OCI-LY1 (cell line): ENCODE measurements at regions not wholly inside any gene's neighbourhood (a gene's known extent, or its start where the extent isn't known, plus 50 kb on each side); places are given as distances from the start of the nearest gene placed in this dataset.

Experiments
- H2AFZ ChIP-seq: fragments of 200-600 bp; sonication (generic), shearing (Covaris generic); 2 replicates; pipeline ENCODE4 v1.6.0; 2014; ENCODE audit warnings: antibody characterized with exemption, mild to moderate bottlenecking, low read length
- H3F3A ChIP-seq: fragments of 200-600 bp; sonication (generic), shearing (Covaris generic); 2 replicates; pipeline ENCODE4 v1.6.0; 2014; ENCODE audit warnings: mild to moderate bottlenecking, antibody characterized with exemption, low read length, moderate library complexity; ENCODE audit not compliant: insufficient read depth
- H3K27ac ChIP-seq: fragments of 200-600 bp; sonication (generic); 2 replicates; pipeline ENCODE4 v1.5.1; 2014; ENCODE audit warnings: low read length, mixed run types, mild to moderate bottlenecking, low read depth; ENCODE audit not compliant: poor library complexity, severe bottlenecking
- H3K27me3 ChIP-seq: fragments of 200-600 bp; sonication (generic); 2 replicates; pipeline ENCODE4 v1.6.0; 2014; ENCODE audit warnings: antibody characterized with exemption, mild to moderate bottlenecking, low read length, moderate library complexity; ENCODE audit not compliant: insufficient read depth
- H3K36me3 ChIP-seq: fragments of 200-600 bp; sonication (generic); 2 replicates; pipeline ENCODE4 v1.6.1; 2014; ENCODE audit warnings: mild to moderate bottlenecking, antibody characterized with exemption, low read length, moderate library complexity, mixed read lengths; ENCODE audit not compliant: insufficient read depth
- H3K4me1 ChIP-seq: fragments of 200-600 bp; sonication (generic); 2 replicates; pipeline ENCODE4 v1.5.1; 2014; ENCODE audit warnings: mild to moderate bottlenecking, low read length, moderate library complexity; ENCODE audit not compliant: insufficient read depth, severe bottlenecking
- H3K4me2 ChIP-seq: fragments of 200-600 bp; sonication (generic), shearing (Covaris generic); 2 replicates; pipeline ENCODE4 v1.6.1; 2014; ENCODE audit warnings: low read length
- H3K4me3 ChIP-seq: fragments of 200-600 bp; sonication (generic); 2 replicates; pipeline ENCODE4 v1.5.1; 2014; ENCODE audit warnings: low read length, low read depth, mild to moderate bottlenecking, mixed read lengths; ENCODE audit not compliant: poor library complexity, severe bottlenecking
- H3K79me2 ChIP-seq: fragments of 200-600 bp; shearing (Covaris generic); 2 replicates; pipeline ENCODE4 v1.6.1; 2016; ENCODE audit warnings: mixed run types, low read length, mixed read lengths; ENCODE audit not compliant: insufficient read depth
- H3K9ac ChIP-seq: fragments of 200-600 bp; sonication (generic), shearing (Covaris generic); 2 replicates; pipeline ENCODE4 v1.6.1; 2014; ENCODE audit warnings: mild to moderate bottlenecking, low read length, mixed read lengths
- H3K9me2 ChIP-seq: fragments of 200-600 bp; sonication (generic), shearing (Covaris generic); 2 replicates; pipeline ENCODE4 v1.6.1; 2014; ENCODE audit warnings: low read depth, mild to moderate bottlenecking, low read length, mixed read lengths
- H3K9me3 ChIP-seq: fragments of 200-600 bp; shearing (Covaris generic); 2 replicates; pipeline ENCODE4 v1.6.1; 2014; ENCODE audit warnings: low read length, mixed read lengths
- H4K20me1 ChIP-seq: fragments of 200-600 bp; sonication (generic), shearing (Covaris generic); 2 replicates; pipeline ENCODE4 v1.6.0; 2016; ENCODE audit warnings: mild to moderate bottlenecking, low read length; ENCODE audit not compliant: insufficient read depth
- EZH2 ChIP-seq: fragments of 200-600 bp; sonication (generic), shearing (Covaris generic); IDR thresholded peaks from 2 replicates; pipeline ENCODE4 v1.8.0; 2017; ENCODE audit warnings: borderline replicate concordance, mixed run types, mild to moderate bottlenecking, antibody characterized with exemption, low read length, moderate library complexity, mixed read lengths
- TF ChIP-seq, protein P1 (sequence below): fragments of 200-600 bp; sonication (generic), shearing (Covaris generic); IDR thresholded peaks from 2 replicates; pipeline ENCODE4 v1.5.1; 2017; ENCODE audit warnings: mild to moderate bottlenecking, antibody characterized with exemption, low read length, moderate library complexity, mixed read lengths

DNA sequence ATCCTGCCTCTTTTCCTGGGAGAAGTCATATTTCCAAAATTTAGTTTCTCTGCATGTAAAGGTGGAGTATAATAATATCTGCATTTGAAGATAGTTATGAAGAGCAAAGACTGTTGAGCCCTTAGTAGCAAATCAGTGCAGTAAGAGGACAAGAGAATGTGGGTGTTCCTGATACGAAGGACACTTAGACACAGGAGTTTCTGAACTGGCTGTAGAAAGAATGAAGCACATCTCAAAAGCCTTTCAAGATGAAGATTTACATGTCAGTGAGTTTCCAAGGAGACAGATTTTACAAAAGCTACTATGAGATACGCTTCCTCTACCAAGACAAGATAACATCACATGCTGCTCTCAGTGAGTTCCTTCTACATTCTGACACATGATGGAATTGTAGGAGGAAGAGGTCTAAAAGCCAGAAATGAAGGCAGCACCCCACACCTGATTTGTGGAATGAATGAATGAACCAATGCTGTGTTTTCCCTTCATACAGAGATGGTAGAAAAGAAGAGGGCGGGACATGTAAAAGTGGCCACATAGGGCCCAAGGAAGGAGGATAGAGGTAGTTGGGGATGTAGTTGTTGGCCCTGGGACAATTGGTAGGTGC is 173.6 kb upstream of the PDE1C start:
- Histone ChIP-seq H4K20me1 (no peaks in the 10 kb centered on the region), H3K4me3 (no peak overlapping the region), H2AFZ (no peak overlapping the region), H3K4me1 (no peaks in the 10 kb centered on the region), H3K4me2 (no peak overlapping the region), H3K9ac (no peak overlapping the region), H3K9me3 (no peaks in the 10 kb centered on the region), H3K27me3 (no peaks in the 10 kb centered on the region), H3K27ac (no peak overlapping the region), H3K9me2 (no peaks in the 10 kb centered on the region), H3K36me3 (no peaks in the 10 kb centered on the region), H3K79me2 (no peaks in the 10 kb centered on the region), H3F3A (no peaks in the 10 kb centered on the region)
- TF ChIP-seq, protein P1, sequence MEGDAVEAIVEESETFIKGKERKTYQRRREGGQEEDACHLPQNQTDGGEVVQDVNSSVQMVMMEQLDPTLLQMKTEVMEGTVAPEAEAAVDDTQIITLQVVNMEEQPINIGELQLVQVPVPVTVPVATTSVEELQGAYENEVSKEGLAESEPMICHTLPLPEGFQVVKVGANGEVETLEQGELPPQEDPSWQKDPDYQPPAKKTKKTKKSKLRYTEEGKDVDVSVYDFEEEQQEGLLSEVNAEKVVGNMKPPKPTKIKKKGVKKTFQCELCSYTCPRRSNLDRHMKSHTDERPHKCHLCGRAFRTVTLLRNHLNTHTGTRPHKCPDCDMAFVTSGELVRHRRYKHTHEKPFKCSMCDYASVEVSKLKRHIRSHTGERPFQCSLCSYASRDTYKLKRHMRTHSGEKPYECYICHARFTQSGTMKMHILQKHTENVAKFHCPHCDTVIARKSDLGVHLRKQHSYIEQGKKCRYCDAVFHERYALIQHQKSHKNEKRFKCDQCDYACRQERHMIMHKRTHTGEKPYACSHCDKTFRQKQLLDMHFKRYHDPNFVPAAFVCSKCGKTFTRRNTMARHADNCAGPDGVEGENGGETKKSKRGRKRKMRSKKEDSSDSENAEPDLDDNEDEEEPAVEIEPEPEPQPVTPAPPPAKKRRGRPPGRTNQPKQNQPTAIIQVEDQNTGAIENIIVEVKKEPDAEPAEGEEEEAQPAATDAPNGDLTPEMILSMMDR, result no peak
- TF ChIP-seq EZH2, result no peak

DNA sequence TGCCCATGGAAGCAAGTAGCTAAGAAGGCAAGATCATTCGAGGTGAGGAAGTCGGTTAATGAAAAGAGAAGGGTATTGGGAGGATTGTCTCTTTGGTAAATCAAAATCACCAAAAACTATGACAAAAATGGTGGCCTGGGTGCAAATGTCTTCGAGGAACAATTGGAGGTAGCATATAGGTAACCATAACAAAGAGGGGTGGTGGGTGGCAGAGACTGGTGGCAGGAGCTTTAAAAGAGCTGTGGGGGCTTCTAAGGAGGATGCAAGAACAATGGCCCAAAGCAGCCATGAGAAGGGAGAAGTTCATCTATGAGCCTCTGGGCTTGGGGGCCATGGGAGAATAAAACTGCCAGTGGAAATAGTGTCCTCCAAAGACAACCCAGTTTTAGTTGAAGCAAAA is 172.2 kb upstream of the PDE1C start:
- Histone ChIP-seq H3K4me1 (no peaks in the 10 kb centered on the region), H3K9me2 (no peaks in the 10 kb centered on the region), H2AFZ (no peak overlapping the region), H3K27ac (no peak overlapping the region), H3K9ac (no peak overlapping the region), H3F3A (no peaks in the 10 kb centered on the region), H3K27me3 (no peaks in the 10 kb centered on the region), H4K20me1 (no peaks in the 10 kb centered on the region), H3K9me3 (no peaks in the 10 kb centered on the region), H3K36me3 (no peaks in the 10 kb centered on the region), H3K4me3 (no peak overlapping the region), H3K79me2 (no peaks in the 10 kb centered on the region), H3K4me2 (no peak overlapping the region)
- no peak for TF ChIP-seq EZH2
- TF ChIP-seq, protein P1, result no peak

DNA sequence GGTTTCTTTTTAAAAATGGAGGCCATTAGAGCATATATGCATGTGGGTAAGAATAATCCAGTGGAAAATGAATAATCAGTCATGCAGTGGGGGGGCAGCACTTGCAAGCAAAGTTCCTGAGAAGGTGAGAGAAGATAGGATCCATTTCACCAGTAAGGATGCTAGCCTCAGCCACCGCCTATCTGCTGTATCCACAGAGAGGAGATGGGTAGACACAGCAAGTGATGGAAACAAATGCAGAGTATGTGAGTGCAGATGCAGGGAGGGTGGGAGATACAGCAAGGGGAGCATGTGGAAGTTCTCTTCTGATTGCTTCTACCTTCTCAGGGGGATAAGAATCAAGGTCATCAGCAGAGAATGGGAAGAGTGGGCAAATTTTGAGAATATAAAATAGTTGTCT is 171.4 kb upstream of the PDE1C start:
- Histone ChIP-seq H3K4me3 (no peak overlapping the region), H3K9me2 (no peaks in the 10 kb centered on the region), H3K4me1 (no peaks in the 10 kb centered on the region), H3K27me3 (no peaks in the 10 kb centered on the region), H3K4me2 (no peak overlapping the region), H3K36me3 (no peaks in the 10 kb centered on the region), H3F3A (no peaks in the 10 kb centered on the region), H3K9me3 (no peaks in the 10 kb centered on the region), H3K79me2 (no peaks in the 10 kb centered on the region), H3K9ac (no peak overlapping the region), H3K27ac (no peak overlapping the region), H2AFZ (no peak overlapping the region), H4K20me1 (no peaks in the 10 kb centered on the region)
- TF ChIP-seq EZH2, result no peak
- TF ChIP-seq, protein P1, result no peak
